Uterus (tissue), 3 donors: ENCODE measurements at regions not wholly inside any gene's neighbourhood (a gene's known extent, or its start where the extent isn't known, plus 50 kb on each side); places are given as distances from the start of the nearest gene placed in this dataset.
"Not testable (repeated sequence)": the region's sequence is repeated elsewhere in the genome, so short reads cannot be mapped to it uniquely, and the experiment has no call there.

Source experiments
- DNase-seq, 2 donors: peaks; one replicate each; pipeline ENCODE4 v3.0.0-alpha.2; 2019 to 2020
- H3K27ac ChIP-seq, 2 donors: fragments of 200-600 bp; sonication (generic); 1 replicate in 1 of 2; 2 replicates in 1 of 2; pipeline ENCODE4 v1.5.1; 2016 to 2018
- H3K27me3 ChIP-seq, 2 donors: fragments of 200-600 bp; sonication (generic); one replicate each; pipeline ENCODE4 v1.5.1; 2018 to 2019; ENCODE audit warnings: control low read depth in 1 of 2
- H3K36me3 ChIP-seq, 2 donors: fragments of 200-600 bp; sonication (generic); one replicate each; pipeline ENCODE4 v1.5.1; 2019; ENCODE audit warnings: control low read depth in 1 of 2
- H3K4me1 ChIP-seq, 2 donors: fragments of 200-600 bp; sonication (generic); one replicate each; pipeline ENCODE4 v1.5.1; 2018 to 2019; ENCODE audit warnings: control low read depth in 1 of 2
- H3K4me3 ChIP-seq, 2 donors: fragments of 200-600 bp; sonication (generic); 1 replicate in 1 of 2; 2 replicates in 1 of 2; pipeline ENCODE4 v1.5.1; 2018 to 2019; ENCODE audit warnings: mild to moderate bottlenecking in 1 of 2
- H3K9me3 ChIP-seq, 2 donors: fragments of 200-600 bp; sonication (generic); one replicate each; pipeline ENCODE4 v1.5.1; 2019; ENCODE audit warnings: control low read depth in 1 of 2
- CTCF ChIP-seq, 4 experiments: fragments of 200-600 bp in 2 of 4; fragments of 450-650 bp in 2 of 4; sonication (generic) in 2 of 4; IDR thresholded peaks; one replicate each; pipeline ENCODE4 v1.5.1; 2016 to 2019; ENCODE audit warnings: antibody characterized with exemption in 4 of 4, mild to moderate bottlenecking in 2 of 4, moderate library complexity in 1 of 4
- POLR2A ChIP-seq, 2 donors: fragments of 450-650 bp; IDR thresholded peaks; one replicate each; pipeline ENCODE4 v1.6.1; 2016; ENCODE audit warnings: antibody characterized with exemption in 2 of 2, mild to moderate bottlenecking in 1 of 2, moderate library complexity in 1 of 2
- intact Hi-C: fragments of 100-400 bp; cut with DNase I; formaldehyde crosslinking; loops from one replicate; pipeline ENCODE4 v1.15.1; 2023; ENCODE audit warnings: low total_unique reads
- donor health status: DM: yes; HTN: yes; CAD: no.

DNA sequence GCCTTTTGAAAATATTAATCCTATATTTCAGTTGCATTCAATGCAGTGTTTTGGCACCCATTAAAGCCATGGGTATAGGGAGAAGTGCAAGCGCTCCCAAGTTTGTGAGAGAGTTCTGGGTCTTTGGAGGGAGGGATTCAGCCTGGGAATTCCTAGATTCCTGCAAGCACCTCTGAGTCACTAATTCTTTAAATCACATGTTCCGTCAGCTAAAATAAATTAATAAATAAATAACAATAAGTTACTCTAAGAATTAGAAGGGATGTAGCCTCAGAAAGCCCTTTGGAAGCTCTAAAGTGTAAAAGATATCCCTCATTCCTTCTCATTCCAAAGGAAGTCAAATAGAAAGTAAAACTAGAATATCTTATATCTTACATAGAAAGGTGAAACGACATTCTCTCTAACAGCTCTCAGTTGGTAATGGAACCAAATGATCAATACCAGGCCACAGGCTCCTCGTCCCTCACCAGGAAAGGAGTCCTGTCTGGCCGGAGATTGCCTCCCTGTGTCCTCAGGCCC is 222.4 kb upstream of the RBBP8 start:
- no peaks in the 10 kb centered on the region for H3K27me3 ChIP-seq
- no peaks in the 10 kb centered on the region for H3K9me3 ChIP-seq
- peaks cover 5 to 16% of the 10 kb centered on the region in 2 donors for H3K4me1 ChIP-seq
- intact Hi-C loops: no loop called here
- DNase-seq: no peak
- peak overlapping the region; percentile 82 to 85 for H3K27ac ChIP-seq
- no peak for TF ChIP-seq CTCF (IDR thresholded peaks at IDR 0.05)
- no peak for TF ChIP-seq POLR2A (IDR thresholded peaks at IDR 0.05)
- no peaks in the 10 kb centered on the region for H3K36me3 ChIP-seq
- peak overlapping the region; percentile 23 to 39 for H3K4me3 ChIP-seq

- DNase-seq: peak; percentile 63 to 64
- no peaks in the 10 kb centered on the region for H3K27me3 ChIP-seq
- peak overlapping the region; percentile 23 to 39 for H3K4me3 ChIP-seq
- H3K9me3 ChIP-seq: no peaks in the 10 kb centered on the region
- intact Hi-C loops: no loop called here
- no peaks in the 10 kb centered on the region for H3K36me3 ChIP-seq
- peak overlapping the region; percentile 82 to 85 for H3K27ac ChIP-seq
- peaks cover 5 to 16% of the 10 kb centered on the region in 2 donors for H3K4me1 ChIP-seq
- TF ChIP-seq POLR2A (IDR thresholded peaks at IDR 0.05) (no peak), CTCF (IDR thresholded peaks at IDR 0.05) (no peak)
These were observed 221.9 kb upstream of the RBBP8 start for GRCh38 chr18:22711192-22711685.

DNA sequence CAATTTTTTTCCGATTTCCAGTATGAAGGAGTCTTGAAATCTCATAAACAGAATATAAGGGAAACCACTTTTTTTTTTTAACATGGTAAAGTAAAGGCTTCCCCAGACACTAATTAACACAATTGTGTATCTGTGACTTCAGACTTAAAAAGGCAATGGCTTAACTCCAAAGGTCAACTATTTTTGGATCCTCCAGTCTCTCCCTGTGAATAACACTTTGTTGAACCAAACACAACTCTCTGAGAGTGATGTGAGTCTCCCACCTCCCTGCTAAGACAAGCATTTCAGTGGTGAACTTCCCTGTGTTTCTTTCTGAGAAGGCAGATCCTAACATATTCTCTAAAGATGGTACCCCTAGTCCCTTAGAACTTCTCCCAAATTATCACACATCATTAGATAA is 219.6 kb upstream of the RBBP8 start:
- Histone ChIP-seq H3K36me3 (no peaks in the 10 kb centered on the region), H3K27me3 (no peaks in the 10 kb centered on the region), H3K27ac (peak overlapping the region; percentile 82 to 85), H3K4me3 (no peak overlapping the region), H3K4me1 (peaks cover 5 to 16% of the 10 kb centered on the region in 2 donors), H3K9me3 (no peaks in the 10 kb centered on the region)
- no peak for DNase-seq
- peak in 1 of 4 experiments; percentile 6 for TF ChIP-seq CTCF (IDR thresholded peaks at IDR 0.05)
- no peak for TF ChIP-seq POLR2A (IDR thresholded peaks at IDR 0.05)
- intact Hi-C loops: no loop called here

GRCh38 chr18:22717536-22717935 is 215.6 kb upstream of the RBBP8 start:
- H3K4me3 ChIP-seq, intact Hi-C loops, H3K9me3 ChIP-seq, H3K27me3 ChIP-seq, H3K36me3 ChIP-seq, H3K27ac ChIP-seq, DNase-seq, H3K4me1 ChIP-seq: not testable (repeated sequence)

GRCh38 chr18:22723221-22723620 is 209.9 kb upstream of the RBBP8 start:
- H3K4me1 ChIP-seq: peaks cover 0 to 6% of the 10 kb centered on the region in 2 donors
- no peak for TF ChIP-seq CTCF (IDR thresholded peaks at IDR 0.05)
- no peak for TF ChIP-seq POLR2A (IDR thresholded peaks at IDR 0.05)
- no peaks in the 10 kb centered on the region for H3K27me3 ChIP-seq
- no peak for DNase-seq
- H3K4me3 ChIP-seq: no peak overlapping the region
- no peaks in the 10 kb centered on the region for H3K36me3 ChIP-seq
- intact Hi-C loops: no loop called here
- H3K27ac ChIP-seq: peak overlapping the region; percentile 22 to 64
- H3K9me3 ChIP-seq: no peaks in the 10 kb centered on the region

DNA sequence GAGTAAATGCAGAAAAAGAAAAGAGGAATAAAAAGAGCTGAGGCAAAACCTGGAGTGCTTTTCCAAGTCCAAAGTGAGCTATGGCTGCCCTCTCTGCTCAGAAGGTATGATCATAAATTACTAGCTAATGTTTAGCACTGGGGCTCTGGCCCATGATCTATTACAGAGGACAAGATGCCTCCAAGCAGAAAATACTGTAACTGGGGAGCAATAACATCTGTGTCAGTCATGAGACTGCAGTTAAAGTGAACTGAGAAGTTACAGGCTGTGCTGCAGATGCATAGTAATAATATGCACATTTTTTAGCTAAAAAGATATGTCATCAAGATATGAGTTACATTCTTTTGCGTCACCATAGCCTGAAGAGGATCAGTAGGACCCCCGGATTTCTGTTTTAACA is 209.4 kb upstream of the RBBP8 start:
- no peak overlapping the region for H3K4me3 ChIP-seq
- no peaks in the 10 kb centered on the region for H3K27me3 ChIP-seq
- no peaks in the 10 kb centered on the region for H3K36me3 ChIP-seq
- TF ChIP-seq POLR2A (IDR thresholded peaks at IDR 0.05): no peak
- TF ChIP-seq CTCF (IDR thresholded peaks at IDR 0.05): no peak
- H3K9me3 ChIP-seq: no peaks in the 10 kb centered on the region
- DNase-seq: peak in 1 of 2 donors; percentile 46
- H3K27ac ChIP-seq: peak overlapping the region; percentile 22 to 64
- peaks cover 0 to 6% of the 10 kb centered on the region in 2 donors for H3K4me1 ChIP-seq
- intact Hi-C loops: no loop called here
